Superior temporal gyrus (tissue), 1 donor: ENCODE measurements at regions not wholly inside any gene's neighbourhood (a gene's known extent, or its start where the extent isn't known, plus 50 kb on each side); places are given as distances from the start of the nearest gene placed in this dataset.

Source experiments
- DNase-seq: peaks from one replicate; pipeline ENCODE4 v3.0.0-alpha.2; 2016; ENCODE audit errors: extremely low spot score

GRCh38 chr14:94682736-94683135 is 70.5 kb downstream of the SERPINA3 start:
- no peak for DNase-seq

- no peak for DNase-seq
Observed at GRCh38 chr14:94682061-94682516, 69.9 kb downstream of the SERPINA3 start.

- DNase-seq = no peak
Observed at GRCh38 chr14:94681300-94682060, 69.3 kb downstream of the SERPINA3 start.

- no peak for DNase-seq
Observed at GRCh38 chr14:94680862-94681288, 68.7 kb downstream of the SERPINA3 start.

GRCh38 chr14:94679937-94680861 is 68.0 kb downstream of the SERPINA3 start:
- DNase-seq = no peak

- no peak for DNase-seq
Observed at GRCh38 chr14:94679106-94679810, 67.1 kb downstream of the SERPINA3 start.

DNA sequence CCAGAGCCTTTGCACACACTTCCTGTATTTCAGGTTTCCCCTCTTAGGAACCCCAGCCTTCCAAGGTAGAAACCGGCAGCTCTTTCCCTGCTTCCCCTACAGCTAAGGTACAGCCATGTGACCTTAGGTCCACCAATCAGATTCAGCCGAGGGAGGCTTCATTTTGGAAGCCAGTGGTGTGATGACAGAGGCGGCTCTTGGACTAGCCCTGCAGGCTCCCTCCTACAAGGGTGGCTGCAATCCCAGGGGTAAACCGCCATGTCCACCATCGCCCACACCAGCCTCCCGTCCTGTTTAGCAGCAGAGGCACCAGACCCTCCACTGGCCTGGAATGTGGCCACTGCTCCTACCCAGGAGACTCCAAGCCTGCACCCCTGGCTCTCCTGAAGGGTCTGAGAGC is 65.6 kb downstream of the SERPINA3 start:
- no peak for DNase-seq

GRCh38 chr14:94677213-94677612 is 65.0 kb downstream of the SERPINA3 start:
- DNase-seq = no peak

DNA sequence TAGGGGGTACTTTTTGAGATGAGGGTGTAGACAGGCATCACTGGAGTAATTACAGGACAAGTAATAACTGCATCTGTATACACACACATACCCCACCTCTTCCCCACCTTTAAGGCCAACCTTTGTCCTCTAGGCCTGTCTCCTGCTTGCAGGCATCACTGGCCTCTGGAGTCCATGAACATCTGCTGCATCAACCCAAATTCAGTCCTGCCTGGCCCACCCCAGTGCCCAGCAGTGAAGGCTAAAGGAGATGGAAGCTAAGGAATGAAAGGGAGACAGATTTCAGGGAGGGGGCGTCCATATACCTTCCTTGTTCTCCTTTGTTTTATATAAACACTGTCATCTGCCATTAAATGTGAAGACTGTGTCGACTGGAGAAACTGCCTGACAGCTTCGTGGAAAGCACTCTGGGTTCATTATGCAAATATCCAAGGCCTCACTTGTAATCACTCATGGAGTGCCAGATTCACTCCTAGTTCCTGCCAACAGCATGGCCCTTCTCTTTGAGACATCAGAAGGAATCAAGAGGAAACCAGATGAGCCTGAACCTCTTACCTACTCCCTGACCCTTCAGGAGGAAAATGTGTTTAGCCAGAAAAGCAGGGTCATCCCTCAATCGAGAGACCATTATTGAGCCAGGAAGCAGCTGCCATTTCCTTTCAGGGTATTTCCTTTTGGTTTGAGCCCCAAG is 64.4 kb downstream of the SERPINA3 start:
- no peak for DNase-seq

GRCh38 chr14:94675036-94675435 is 62.8 kb downstream of the SERPINA3 start:
- no peak for DNase-seq

- no peak for DNase-seq
Observed at GRCh38 chr14:94673781-94674231, 61.6 kb downstream of the SERPINA3 start.
